MG63 (cell line): ENCODE measurements at regions not wholly inside any gene's neighbourhood (a gene's known extent, or its start where the extent isn't known, plus 50 kb on each side); places are given as distances from the start of the nearest gene placed in this dataset.
"Not testable (repeated sequence)": the region's sequence is repeated elsewhere in the genome, so short reads cannot be mapped to it uniquely, and the experiment has no call there.

Source experiments
- DNase-seq: peaks from one replicate; pipeline ENCODE4 v3.0.0-alpha.2; 2020
- H3K27me3 ChIP-seq: fragments of 250-450 bp; sonication (Bioruptor Pico); 2 replicates; pipeline ENCODE4 v1.5.1; 2020; ENCODE audit warnings: mild to moderate bottlenecking, moderate library complexity
- H3K36me3 ChIP-seq: fragments of 250-450 bp; sonication (Bioruptor Pico); 2 replicates; pipeline ENCODE4 v1.5.1; 2020; ENCODE audit warnings: mild to moderate bottlenecking, moderate library complexity
- H3K4me3 ChIP-seq: fragments of 250-450 bp; sonication (Bioruptor Pico); 2 replicates; pipeline ENCODE4 v1.5.1; 2020; ENCODE audit warnings: mild to moderate bottlenecking, moderate library complexity
- H3K9me3 ChIP-seq: fragments of 250-450 bp; sonication (Bioruptor Pico); 2 replicates; pipeline ENCODE4 v1.5.1; 2020; ENCODE audit warnings: mild to moderate bottlenecking, moderate library complexity

- Histone ChIP-seq H3K36me3 (no peaks in the 10 kb centered on the region), H3K27me3 (peaks cover 9% of the 10 kb centered on the region; the same call in 1 of the 2 replicates), H3K9me3 (no peaks in the 10 kb centered on the region), H3K4me3 (no peak overlapping the region)
- DNase-seq, result peak; percentile 3
Observed at GRCh38 chr20:52313341-52313963, 121.9 kb upstream of the ZFP64 start.

- DNase-seq, result peak; percentile 12
- Histone ChIP-seq H3K36me3 (no peaks in the 10 kb centered on the region), H3K9me3 (no peaks in the 10 kb centered on the region; the same call in 1 of the 2 replicates), H3K4me3 (no peak overlapping the region), H3K27me3 (peaks cover 9% of the 10 kb centered on the region; the same call in 1 of the 2 replicates)
Observed at GRCh38 chr20:52312132-52312729, 120.7 kb upstream of the ZFP64 start.

- H3K4me3 ChIP-seq, result no peak overlapping the region
- DNase-seq, result no peak
- H3K9me3 ChIP-seq, result no peaks in the 10 kb centered on the region; the same call in 1 of the 2 replicates
- no peaks in the 10 kb centered on the region for H3K36me3 ChIP-seq
- peaks cover 9% of the 10 kb centered on the region; the same call in 1 of the 2 replicates for H3K27me3 ChIP-seq
Observed at GRCh38 chr20:52311209-52311794, 119.7 kb upstream of the ZFP64 start.

GRCh38 chr20:52309181-52309580, 117.6 kb upstream of the ZFP64 start:
- H3K36me3 ChIP-seq, result no peaks in the 10 kb centered on the region
- H3K27me3 ChIP-seq, result peaks cover 9% of the 10 kb centered on the region; the same call in 1 of the 2 replicates
- H3K9me3 ChIP-seq, result no peaks in the 10 kb centered on the region; the same call in 1 of the 2 replicates
- H3K4me3 ChIP-seq, result no peak overlapping the region
- DNase-seq, result no peak

GRCh38 chr20:52306477-52306876, 114.9 kb upstream of the ZFP64 start:
- Histone ChIP-seq H3K27me3 (no peaks in the 10 kb centered on the region; the same call in 1 of the 2 replicates), H3K9me3 (no peaks in the 10 kb centered on the region; the same call in 1 of the 2 replicates), H3K4me3 (no peak overlapping the region), H3K36me3 (no peaks in the 10 kb centered on the region)
- no peak for DNase-seq

GRCh38 chr20:52305858-52306257, 114.3 kb upstream of the ZFP64 start:
- Histone ChIP-seq H3K9me3 (no peaks in the 10 kb centered on the region; the same call in 1 of the 2 replicates), H3K36me3 (no peaks in the 10 kb centered on the region), H3K27me3 (no peaks in the 10 kb centered on the region; the same call in 1 of the 2 replicates), H3K4me3 (no peak overlapping the region)
- DNase-seq, result no peak

- no peak for DNase-seq
- Histone ChIP-seq H3K27me3 (no peaks in the 10 kb centered on the region; the same call in 1 of the 2 replicates), H3K36me3 (no peaks in the 10 kb centered on the region), H3K4me3 (no peak overlapping the region), H3K9me3 (no peaks in the 10 kb centered on the region; the same call in 1 of the 2 replicates)
Observed at GRCh38 chr20:52305024-52305645, 113.6 kb upstream of the ZFP64 start.

- Histone ChIP-seq H3K36me3 (no peaks in the 10 kb centered on the region), H3K27me3 (no peaks in the 10 kb centered on the region; the same call in 1 of the 2 replicates), H3K4me3 (no peak overlapping the region), H3K9me3 (no peaks in the 10 kb centered on the region; the same call in 1 of the 2 replicates)
- no peak for DNase-seq
Observed at GRCh38 chr20:52303281-52303950, 111.8 kb upstream of the ZFP64 start.

GRCh38 chr20:52302736-52303135, 111.2 kb upstream of the ZFP64 start:
- no peak overlapping the region for H3K4me3 ChIP-seq
- H3K36me3 ChIP-seq, result no peaks in the 10 kb centered on the region
- no peaks in the 10 kb centered on the region; the same call in 1 of the 2 replicates for H3K27me3 ChIP-seq
- H3K9me3 ChIP-seq, result no peaks in the 10 kb centered on the region; the same call in 1 of the 2 replicates
- no peak for DNase-seq

GRCh38 chr20:52302051-52302450, 110.5 kb upstream of the ZFP64 start:
- H3K4me3 ChIP-seq, DNase-seq, H3K27me3 ChIP-seq, H3K9me3 ChIP-seq, H3K36me3 ChIP-seq: not testable (repeated sequence)

- no peak for DNase-seq
- 0 out of 2 replicates have a peak, but pooled peaks cover 5% of the 10 kb centered on the region for H3K9me3 ChIP-seq
- no peaks in the 10 kb centered on the region for H3K36me3 ChIP-seq
Observed at GRCh38 chr20:52295556-52295955, 104.0 kb upstream of the ZFP64 start.

GRCh38 chr20:52294106-52294628, 102.6 kb upstream of the ZFP64 start:
- Histone ChIP-seq H3K27me3 (no peaks in the 10 kb centered on the region), H3K4me3 (no peak overlapping the region), H3K9me3 (0 out of 2 replicates have a peak, but pooled peaks cover 5% of the 10 kb centered on the region), H3K36me3 (no peaks in the 10 kb centered on the region)
- DNase-seq, result peak; percentile 32

More at GRCh38 chr20:52295556-52295955, 104.0 kb upstream of the ZFP64 start:
- Histone ChIP-seq H3K4me3 (no peak overlapping the region), H3K27me3 (no peaks in the 10 kb centered on the region)

- Histone ChIP-seq H3K9me3 (0 out of 2 replicates have a peak, but pooled peaks cover 5% of the 10 kb centered on the region), H3K36me3 (no peaks in the 10 kb centered on the region), H3K4me3 (no peak overlapping the region), H3K27me3 (no peaks in the 10 kb centered on the region; the same call in 1 of the 2 replicates)
- no peak for DNase-seq
Observed at GRCh38 chr20:52291109-52291508, 99.5 kb upstream of the ZFP64 start.

- no peak for DNase-seq
Observed at GRCh38 chr20:52290569-52290968, 99.0 kb upstream of the ZFP64 start.

GRCh38 chr20:52289956-52290565, 98.5 kb upstream of the ZFP64 start:
- no peaks in the 10 kb centered on the region for H3K36me3 ChIP-seq
- DNase-seq, result no peak
- 0 out of 2 replicates have a peak, but pooled peaks cover 5% of the 10 kb centered on the region for H3K9me3 ChIP-seq
- no peak overlapping the region for H3K4me3 ChIP-seq
- H3K27me3 ChIP-seq, result peaks cover 7% of the 10 kb centered on the region

More at GRCh38 chr20:52290569-52290968, 99.0 kb upstream of the ZFP64 start:
- Histone ChIP-seq H3K4me3 (no peak overlapping the region), H3K36me3 (no peaks in the 10 kb centered on the region), H3K27me3 (peaks cover 3% of the 10 kb centered on the region), H3K9me3 (0 out of 2 replicates have a peak, but pooled peaks cover 5% of the 10 kb centered on the region)

- H3K4me3 ChIP-seq, result no peak overlapping the region
- H3K36me3 ChIP-seq, result no peaks in the 10 kb centered on the region
- no peaks in the 10 kb centered on the region for H3K9me3 ChIP-seq
- DNase-seq, result no peak
- peaks cover 20% of the 10 kb centered on the region for H3K27me3 ChIP-seq
Observed at GRCh38 chr20:52280407-52280806, 88.8 kb upstream of the ZFP64 start.
